Panc1 (cell line): ENCODE measurements at regions not wholly inside any gene's neighbourhood (a gene's known extent, or its start where the extent isn't known, plus 50 kb on each side); places are given as distances from the start of the nearest gene placed in this dataset.

Source experiments
- POLR2AphosphoS5 ChIP-seq: IDR thresholded peaks from 2 replicates; pipeline ENCODE4 v1.6.1; 2012; ENCODE audit warnings: mild to moderate bottlenecking, low read depth, low read length, moderate library complexity
- SIN3A ChIP-seq: IDR thresholded peaks from 2 replicates; pipeline ENCODE4 v1.6.1; 2012; ENCODE audit warnings: low read depth, mild to moderate bottlenecking, low read length, moderate library complexity, borderline replicate concordance; ENCODE audit not compliant: insufficient read depth
- TF ChIP-seq, protein P1 (sequence below): fragments of 450-650 bp; IDR thresholded peaks from 2 replicates; pipeline ENCODE4 v1.5.1; 2017; ENCODE audit warnings: mild to moderate bottlenecking

DNA sequence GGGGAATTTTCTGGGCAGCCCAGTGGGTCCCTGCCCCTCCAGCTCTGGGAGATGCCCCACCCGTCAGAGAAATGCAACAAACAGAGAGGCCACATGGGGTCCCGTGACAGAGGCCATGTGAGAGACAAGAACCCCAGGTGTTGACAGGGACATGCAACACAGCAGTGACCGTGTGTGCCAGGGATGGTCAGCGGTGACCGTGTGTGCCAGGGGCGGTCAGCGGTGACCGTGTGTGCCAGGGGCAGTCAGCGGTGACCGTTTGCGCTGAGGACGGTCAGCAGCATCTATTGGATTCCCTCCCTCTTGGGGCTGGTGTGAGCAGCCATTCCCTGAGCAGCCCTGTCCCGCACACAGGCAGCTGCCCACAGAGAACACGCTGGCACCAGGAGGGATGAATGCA, 146.6 kb upstream of the OTOS start:
- TF ChIP-seq, protein P1, sequence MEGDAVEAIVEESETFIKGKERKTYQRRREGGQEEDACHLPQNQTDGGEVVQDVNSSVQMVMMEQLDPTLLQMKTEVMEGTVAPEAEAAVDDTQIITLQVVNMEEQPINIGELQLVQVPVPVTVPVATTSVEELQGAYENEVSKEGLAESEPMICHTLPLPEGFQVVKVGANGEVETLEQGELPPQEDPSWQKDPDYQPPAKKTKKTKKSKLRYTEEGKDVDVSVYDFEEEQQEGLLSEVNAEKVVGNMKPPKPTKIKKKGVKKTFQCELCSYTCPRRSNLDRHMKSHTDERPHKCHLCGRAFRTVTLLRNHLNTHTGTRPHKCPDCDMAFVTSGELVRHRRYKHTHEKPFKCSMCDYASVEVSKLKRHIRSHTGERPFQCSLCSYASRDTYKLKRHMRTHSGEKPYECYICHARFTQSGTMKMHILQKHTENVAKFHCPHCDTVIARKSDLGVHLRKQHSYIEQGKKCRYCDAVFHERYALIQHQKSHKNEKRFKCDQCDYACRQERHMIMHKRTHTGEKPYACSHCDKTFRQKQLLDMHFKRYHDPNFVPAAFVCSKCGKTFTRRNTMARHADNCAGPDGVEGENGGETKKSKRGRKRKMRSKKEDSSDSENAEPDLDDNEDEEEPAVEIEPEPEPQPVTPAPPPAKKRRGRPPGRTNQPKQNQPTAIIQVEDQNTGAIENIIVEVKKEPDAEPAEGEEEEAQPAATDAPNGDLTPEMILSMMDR: no peak
- no peak for TF ChIP-seq SIN3A
- TF ChIP-seq POLR2AphosphoS5: no peak
